ENCODE measurements at regions not wholly inside any gene's neighbourhood (a gene's known extent, or its start where the extent isn't known, plus 50 kb on each side); places are given as distances from the start of the nearest gene placed in this dataset.
"Not testable (repeated sequence)": the region's sequence is repeated elsewhere in the genome, so short reads cannot be mapped to it uniquely, and the experiment has no call there.

GRCh38 chr2:118442996-118443553, 354.8 kb downstream of the INSIG2 start:
- H3K4me3 ChIP-seq (ENCODE audit: low read length) = no peak overlapping the region
- TF ChIP-seq ZNF274 (IDR thresholded peaks at IDR 0.05; ENCODE audit: low read depth, low read length) = no peak

- TF ChIP-seq ZNF274 (IDR thresholded peaks at IDR 0.05; ENCODE audit: low read depth, low read length) = no peak
- no peak overlapping the region for H3K4me3 ChIP-seq (ENCODE audit: low read length)
These were observed 353.8 kb downstream of the INSIG2 start for GRCh38 chr2:118442046-118442445.

GRCh38 chr2:118440404-118441098, 352.3 kb downstream of the INSIG2 start:
- no peak for TF ChIP-seq ZNF274 (IDR thresholded peaks at IDR 0.05; ENCODE audit: low read depth, low read length)
- H3K4me3 ChIP-seq (ENCODE audit: low read length) = no peak overlapping the region

GRCh38 chr2:118437501-118437900, 349.2 kb downstream of the INSIG2 start:
- no peak overlapping the region for H3K4me3 ChIP-seq (ENCODE audit: low read length)
- TF ChIP-seq ZNF274 (IDR thresholded peaks at IDR 0.05; ENCODE audit: low read depth, low read length) = no peak

- TF ChIP-seq ZNF274 (IDR thresholded peaks at IDR 0.05; ENCODE audit: low read depth, low read length) = no peak
- H3K4me3 ChIP-seq (ENCODE audit: low read length) = no peak overlapping the region
These were observed 343.7 kb downstream of the INSIG2 start for GRCh38 chr2:118431997-118432396.

- H3K4me3 ChIP-seq (ENCODE audit: low read length) = no peak overlapping the region
- TF ChIP-seq ZNF274 (IDR thresholded peaks at IDR 0.05; ENCODE audit: low read depth, low read length) = no peak
These were observed 343.3 kb downstream of the INSIG2 start for GRCh38 chr2:118431586-118431985.

GRCh38 chr2:118431165-118431517, 342.9 kb downstream of the INSIG2 start:
- H3K4me3 ChIP-seq (ENCODE audit: low read length) = no peak overlapping the region
- TF ChIP-seq ZNF274 (IDR thresholded peaks at IDR 0.05; ENCODE audit: low read depth, low read length) = no peak

- TF ChIP-seq ZNF274 (IDR thresholded peaks at IDR 0.05; ENCODE audit: low read depth, low read length) = no peak
- H3K4me3 ChIP-seq (ENCODE audit: low read length) = no peak overlapping the region
These were observed 342.4 kb downstream of the INSIG2 start for GRCh38 chr2:118430510-118431164.

GRCh38 chr2:118425191-118425590, 336.9 kb downstream of the INSIG2 start:
- H3K4me3 ChIP-seq (ENCODE audit: low read length) = no peak overlapping the region
- TF ChIP-seq ZNF274 (IDR thresholded peaks at IDR 0.05; ENCODE audit: low read depth, low read length) = no peak

- TF ChIP-seq ZNF274 (IDR thresholded peaks at IDR 0.05; ENCODE audit: low read depth, low read length) = no peak
- no peak overlapping the region for H3K4me3 ChIP-seq (ENCODE audit: low read length)
These were observed 335.5 kb downstream of the INSIG2 start for GRCh38 chr2:118423776-118424175.

GRCh38 chr2:118421648-118422047, 333.4 kb downstream of the INSIG2 start:
- H3K4me3 ChIP-seq (ENCODE audit: low read length) = no peak overlapping the region
- no peak for TF ChIP-seq ZNF274 (IDR thresholded peaks at IDR 0.05; ENCODE audit: low read depth, low read length)

- no peak overlapping the region for H3K4me3 ChIP-seq (ENCODE audit: low read length)
- TF ChIP-seq ZNF274 (IDR thresholded peaks at IDR 0.05; ENCODE audit: low read depth, low read length) = no peak
These were observed 329.3 kb downstream of the INSIG2 start for GRCh38 chr2:118417406-118418120.

- not testable (repeated sequence) for H3K4me3 ChIP-seq (ENCODE audit: low read length)
These were observed 326.9 kb downstream of the INSIG2 start for GRCh38 chr2:118415186-118415585.

GRCh38 chr2:118403658-118404451, 315.6 kb downstream of the INSIG2 start:
- TF ChIP-seq ZNF274 (IDR thresholded peaks at IDR 0.05; ENCODE audit: low read depth, low read length) = no peak

More at GRCh38 chr2:118403658-118404451, 315.6 kb downstream of the INSIG2 start:
- no peak overlapping the region for H3K4me3 ChIP-seq (ENCODE audit: low read length)

Data from GM08714 (cell line).